ENCODE measurements at regions not wholly inside any gene's neighbourhood (a gene's known extent, or its start where the extent isn't known, plus 50 kb on each side); places are given as distances from the start of the nearest gene placed in this dataset.

DNA sequence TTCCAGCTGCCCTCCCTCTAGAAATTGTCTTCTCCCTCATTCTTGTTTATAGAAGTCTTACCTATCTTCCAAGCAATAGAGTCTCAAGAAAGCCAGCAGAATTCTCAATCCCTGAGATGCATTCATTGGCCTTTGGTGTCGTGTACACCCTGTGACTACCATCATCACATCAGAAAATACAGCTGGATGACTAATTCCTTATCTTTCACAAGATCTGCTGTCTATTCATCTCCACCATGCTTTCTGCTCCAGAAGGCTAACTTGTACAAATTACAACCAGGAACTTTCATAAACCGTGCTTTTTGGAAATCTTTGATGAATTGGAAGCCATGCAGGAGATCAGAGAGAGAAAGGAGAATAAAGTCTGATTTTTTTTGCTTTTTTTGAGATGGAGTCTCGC, 1062.9 kb upstream of the GHITM start:
- TF ChIP-seq POLR2A (IDR thresholded peaks at IDR 0.05; ENCODE audit: low read depth) (no peak), CTCF (IDR thresholded peaks at IDR 0.05) (no peak), POLR2AphosphoS5 (IDR thresholded peaks at IDR 0.05) (no peak), EP300 (IDR thresholded peaks at IDR 0.05) (no peak)
